ENCODE measurements at regions not wholly inside any gene's neighbourhood (a gene's known extent, or its start where the extent isn't known, plus 50 kb on each side); places are given as distances from the start of the nearest gene placed in this dataset.
"Not testable (repeated sequence)": the region's sequence is repeated elsewhere in the genome, so short reads cannot be mapped to it uniquely, and the experiment has no call there.

DNA sequence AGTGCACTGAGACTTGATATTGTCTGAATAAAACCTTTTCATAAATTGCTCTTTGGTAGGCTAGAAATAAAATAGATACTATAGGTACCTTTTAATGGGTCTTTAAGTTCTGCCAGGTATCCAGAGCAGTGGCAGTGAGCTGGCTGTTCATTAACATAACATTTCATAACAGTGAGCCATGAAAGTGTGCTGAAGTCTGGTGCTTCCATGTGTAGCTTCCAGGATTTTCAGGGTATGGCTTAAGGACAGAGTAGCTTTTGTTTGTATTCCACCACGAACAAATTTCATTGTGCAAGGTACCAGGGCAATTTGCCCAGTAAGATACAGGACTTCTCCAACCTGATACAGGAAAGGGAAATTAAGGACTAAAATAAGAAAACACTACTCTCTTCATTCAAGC lies 124.7 kb upstream of the NANOGP8 start:
- no peak for DNase-seq (ENCODE audit: low spot score)

DNA sequence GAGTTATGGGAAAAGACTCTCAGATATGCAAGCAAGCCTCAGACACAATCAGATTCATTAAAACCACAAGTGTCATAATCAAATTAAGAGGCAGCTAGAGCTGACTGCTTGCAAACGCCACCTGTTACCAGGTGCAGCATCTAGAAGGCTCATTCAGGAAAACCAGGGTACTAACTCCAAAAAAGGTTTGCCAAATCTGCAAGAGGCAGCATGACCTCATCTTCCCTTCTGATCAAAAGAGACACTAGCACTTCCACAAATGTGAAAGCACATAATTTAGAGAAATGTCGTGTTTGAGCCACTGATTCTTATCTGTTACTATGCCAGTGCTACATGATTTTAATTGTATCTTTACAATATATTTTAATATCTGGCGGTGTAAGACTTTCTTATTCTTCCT lies 123.3 kb upstream of the NANOGP8 start:
- no peak for DNase-seq (ENCODE audit: low spot score)

DNA sequence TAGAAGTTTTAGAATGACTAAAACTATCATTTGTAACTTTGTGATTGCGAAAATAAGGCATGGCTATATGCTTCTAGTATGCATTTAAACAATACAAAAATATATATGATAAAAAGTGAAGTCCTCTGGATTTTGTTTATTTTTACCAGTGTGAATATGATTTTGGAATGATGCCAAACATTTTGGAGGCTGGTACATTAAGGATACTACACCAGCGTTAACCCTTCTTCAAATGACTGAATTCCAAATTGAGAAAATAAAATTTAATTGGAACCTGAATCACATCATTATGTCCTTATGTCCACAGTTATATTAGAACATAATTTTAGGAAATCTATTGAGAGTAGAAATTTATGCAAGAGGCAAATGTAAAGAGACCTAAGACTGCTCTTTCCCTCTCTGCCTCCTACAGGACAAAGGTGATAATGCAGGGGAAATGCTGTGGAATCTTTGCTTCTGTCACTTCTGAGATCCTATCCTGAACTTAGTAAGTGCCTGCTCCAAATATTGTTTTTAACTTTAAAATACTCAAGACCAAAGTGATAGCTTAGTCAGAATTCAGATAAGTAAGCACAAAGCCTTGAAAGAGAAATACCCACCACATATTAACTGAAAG lies 121.1 kb upstream of the NANOGP8 start:
- no peak for DNase-seq (ENCODE audit: low spot score)

DNA sequence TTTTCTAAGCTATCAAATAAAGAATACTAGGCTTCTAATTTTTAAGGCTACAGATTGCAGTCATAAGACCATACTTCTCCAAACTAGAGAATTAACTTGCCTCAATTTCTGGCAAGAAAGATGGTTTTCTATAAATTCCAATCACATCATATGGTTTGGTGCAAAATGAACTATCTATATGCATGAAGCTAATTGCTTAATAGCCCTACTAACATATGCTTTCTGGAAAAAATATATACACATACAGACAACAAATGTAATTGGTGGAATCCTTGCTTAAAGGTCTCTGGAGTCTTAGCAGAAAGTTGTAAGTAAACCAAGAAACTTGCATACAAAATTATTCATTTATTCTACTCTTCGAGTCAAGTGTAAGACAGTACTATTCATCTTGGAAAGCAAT lies 113.1 kb upstream of the NANOGP8 start:
- no peak for DNase-seq (ENCODE audit: low spot score)

DNA sequence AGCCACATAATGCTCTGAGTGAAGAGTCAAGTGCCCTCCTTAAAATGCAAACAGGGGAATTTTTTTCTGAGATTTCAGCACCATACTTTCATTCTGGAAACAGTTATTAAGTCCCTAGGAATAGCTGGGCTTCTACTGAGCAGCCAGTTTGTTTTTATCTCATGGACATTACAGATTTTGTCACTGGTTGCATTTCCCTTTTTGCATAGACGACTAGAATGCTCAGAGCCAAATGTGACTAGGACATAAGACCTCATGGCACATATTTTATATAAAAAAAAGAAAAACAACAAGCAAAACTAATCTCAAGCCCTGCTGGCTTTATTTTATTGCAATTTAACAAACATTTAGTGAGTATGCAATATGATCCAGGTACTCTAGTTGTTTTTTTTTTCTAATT lies 112.7 kb upstream of the NANOGP8 start:
- no peak for DNase-seq (ENCODE audit: low spot score)

DNA sequence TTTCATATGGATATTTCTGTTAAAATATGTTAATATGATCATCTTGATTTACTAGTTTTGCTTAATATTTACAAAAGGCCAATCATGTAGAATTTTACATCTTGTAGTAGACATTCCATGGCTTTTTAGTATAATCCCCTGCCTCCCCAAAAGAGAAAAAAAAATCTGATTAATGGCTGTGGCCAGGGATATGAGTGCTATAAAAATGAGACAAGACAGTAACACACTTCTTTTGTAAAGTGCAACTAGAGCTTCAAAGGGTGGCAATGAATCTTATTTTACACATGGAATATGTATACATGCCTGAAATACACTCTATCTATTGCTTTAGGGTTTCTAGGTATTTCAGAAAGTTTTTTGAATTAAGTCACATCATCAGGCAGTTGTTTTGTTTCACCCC lies 112.2 kb upstream of the NANOGP8 start:
- no peak for DNase-seq (ENCODE audit: low spot score)

DNA sequence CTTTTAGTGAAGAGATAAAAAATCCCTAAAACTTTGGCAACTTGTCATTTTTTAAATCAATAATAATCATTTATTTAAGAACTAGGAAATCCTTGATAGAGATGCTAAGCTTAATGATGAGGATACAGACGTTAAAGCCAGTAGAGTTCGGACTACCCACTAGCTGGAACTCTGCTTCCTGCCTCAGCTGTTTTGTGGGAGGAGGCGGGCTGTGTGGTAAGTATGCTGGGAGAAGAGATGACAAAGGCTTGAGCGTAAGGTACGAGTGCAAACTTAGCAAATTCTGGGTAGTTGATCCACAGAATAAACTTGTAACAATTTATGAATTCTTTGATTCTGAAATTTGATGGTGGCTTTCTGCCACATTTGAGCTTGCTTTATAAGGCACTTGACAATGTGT lies 111.2 kb upstream of the NANOGP8 start:
- DNase-seq (ENCODE audit: low spot score) = no peak

DNA sequence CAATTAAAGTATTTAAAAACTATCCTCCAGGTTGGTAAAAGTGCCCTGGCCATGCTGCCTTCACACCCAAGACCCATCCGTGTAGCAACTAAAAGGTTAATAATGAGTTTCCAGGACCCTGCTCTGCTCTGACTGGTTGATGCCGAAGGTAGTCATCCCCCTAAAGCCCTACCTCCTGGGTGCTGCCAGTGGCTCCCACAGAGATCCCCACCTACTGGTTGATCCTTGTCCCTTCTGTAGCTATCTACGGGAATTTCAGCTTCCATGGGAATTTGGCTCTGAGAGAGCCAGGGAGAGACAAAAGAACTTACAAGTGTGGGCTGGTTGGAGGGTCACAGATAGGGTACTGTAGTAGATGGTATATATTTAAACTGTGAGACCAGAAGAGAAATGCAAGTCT lies 110.6 kb upstream of the NANOGP8 start:
- DNase-seq (ENCODE audit: low spot score) = no peak

DNA sequence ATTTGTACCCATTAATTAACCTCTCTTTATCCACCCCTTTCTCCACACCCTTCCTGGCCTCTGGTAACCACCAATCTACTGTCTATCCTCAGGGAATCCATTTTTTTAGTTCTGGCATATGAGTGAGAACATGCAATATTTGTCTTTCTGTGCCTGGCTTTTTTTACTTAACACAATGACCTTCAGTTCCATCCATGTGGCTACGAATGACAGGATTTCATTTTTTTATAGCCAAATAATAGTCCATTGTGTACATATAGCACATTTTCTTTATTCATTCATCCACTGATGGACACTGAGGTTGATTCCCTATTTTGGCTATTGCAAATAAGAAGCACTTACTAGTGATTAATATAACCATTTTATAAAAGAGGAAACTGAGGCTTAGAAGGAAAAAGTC lies 109.9 kb upstream of the NANOGP8 start:
- DNase-seq (ENCODE audit: low spot score) = no peak

DNA sequence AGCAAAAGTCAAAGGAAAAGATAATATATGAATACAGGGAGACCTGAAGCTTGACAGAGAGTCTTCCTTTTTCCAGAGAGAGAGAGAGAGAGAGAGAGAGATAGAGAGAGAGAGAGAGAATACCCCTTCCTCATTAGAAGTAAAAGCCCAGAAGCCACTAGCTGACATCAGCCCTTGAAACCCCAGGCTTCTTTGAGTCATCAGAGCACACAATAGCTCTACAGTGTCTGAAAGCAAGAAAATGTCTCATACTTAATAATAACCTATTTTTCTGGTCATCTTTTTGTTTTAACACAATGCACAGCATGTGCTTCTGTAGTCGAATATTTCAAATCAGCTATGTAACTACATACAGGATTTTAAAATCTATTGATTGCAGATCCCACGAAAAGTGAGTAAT lies 109.2 kb upstream of the NANOGP8 start:
- no peak for DNase-seq (ENCODE audit: low spot score)

DNA sequence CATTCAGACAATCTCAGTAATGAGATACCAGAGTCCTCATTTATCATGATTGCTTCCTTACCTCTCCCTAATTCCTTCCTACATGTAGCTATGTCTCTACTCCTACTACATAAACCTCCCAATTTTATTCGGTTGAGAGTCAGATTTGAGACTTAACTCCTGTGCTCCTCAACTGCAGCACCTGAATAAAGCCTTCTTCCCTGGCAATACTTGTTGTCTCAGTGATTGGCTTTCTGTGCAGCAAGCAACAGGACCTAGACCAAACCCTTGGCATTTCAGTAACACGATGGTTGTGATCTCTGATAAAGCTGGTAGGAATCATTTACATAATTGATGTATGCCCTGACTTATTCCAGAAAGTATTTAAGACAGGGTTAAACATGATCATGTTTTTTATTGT lies 106.7 kb upstream of the NANOGP8 start:
- no peak for DNase-seq (ENCODE audit: low spot score)

DNA sequence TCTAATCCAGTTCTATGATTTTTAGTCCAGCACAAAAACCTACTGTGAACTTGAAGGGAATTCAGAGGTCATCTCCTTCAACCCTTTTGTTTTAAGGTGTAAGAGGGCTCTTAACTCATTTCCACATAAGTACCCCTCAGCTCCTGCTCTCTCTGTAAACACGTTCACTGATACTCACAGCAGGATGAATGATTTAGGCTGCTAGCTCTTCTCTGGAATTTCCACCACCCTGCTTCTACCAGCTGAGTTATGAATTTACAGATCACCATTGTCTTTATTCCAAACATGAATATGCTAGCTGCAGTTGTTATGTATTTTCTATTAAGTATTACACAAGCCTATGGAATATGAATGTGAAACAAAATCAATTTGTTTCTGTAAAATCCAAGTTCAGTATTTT lies 101.3 kb upstream of the NANOGP8 start:
- DNase-seq (ENCODE audit: low spot score) = no peak

DNA sequence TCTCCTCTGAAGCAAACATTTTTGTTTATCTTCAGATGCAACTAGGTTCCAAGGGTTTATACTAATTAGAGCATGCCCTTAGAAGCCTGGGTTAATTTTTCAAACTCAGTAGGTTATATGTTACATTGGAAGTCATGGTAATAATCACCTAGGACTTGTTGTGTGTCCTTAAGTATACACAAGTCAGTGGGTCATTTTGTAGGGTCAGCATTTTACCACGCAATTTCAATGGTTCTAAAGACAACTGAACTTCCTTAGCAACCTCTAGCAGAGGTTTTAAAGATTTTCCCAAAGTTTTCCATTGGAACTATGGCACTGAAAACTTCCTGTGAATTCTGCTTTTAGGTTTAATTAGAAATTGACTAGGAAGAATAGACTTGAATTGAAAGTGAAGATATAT lies 99.6 kb upstream of the NANOGP8 start:
- DNase-seq (ENCODE audit: low spot score) = no peak

DNA sequence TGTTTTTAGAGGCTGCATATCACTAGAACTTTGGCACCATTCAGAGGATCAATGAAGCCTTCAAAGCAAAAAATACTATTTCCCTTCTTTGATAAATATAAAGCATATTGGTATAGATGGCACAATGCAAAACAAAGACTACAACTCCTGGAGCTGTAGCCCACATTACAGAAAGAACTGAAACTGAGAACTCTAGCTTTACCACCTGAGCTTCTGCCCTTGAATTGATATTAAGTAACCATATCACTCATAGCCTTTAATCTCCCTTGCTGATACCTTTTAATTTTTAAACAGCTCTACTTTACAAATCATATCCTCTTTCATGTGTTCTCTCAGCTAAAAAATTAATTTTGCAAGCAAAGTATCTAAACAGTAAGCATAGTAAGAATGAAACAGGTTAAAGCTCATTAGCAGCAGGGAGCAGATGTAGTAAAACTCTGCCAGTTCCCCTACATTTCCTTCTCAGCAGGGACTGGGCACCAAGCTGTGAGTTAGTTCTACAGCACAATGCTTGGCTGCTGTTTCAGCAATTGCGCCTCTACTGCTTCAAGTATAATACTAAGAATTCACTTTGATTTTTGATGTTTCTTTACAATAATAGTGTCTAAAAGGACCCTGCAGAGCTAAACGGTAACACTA lies 97.9 kb upstream of the NANOGP8 start:
- DNase-seq (ENCODE audit: low spot score) = no peak

DNA sequence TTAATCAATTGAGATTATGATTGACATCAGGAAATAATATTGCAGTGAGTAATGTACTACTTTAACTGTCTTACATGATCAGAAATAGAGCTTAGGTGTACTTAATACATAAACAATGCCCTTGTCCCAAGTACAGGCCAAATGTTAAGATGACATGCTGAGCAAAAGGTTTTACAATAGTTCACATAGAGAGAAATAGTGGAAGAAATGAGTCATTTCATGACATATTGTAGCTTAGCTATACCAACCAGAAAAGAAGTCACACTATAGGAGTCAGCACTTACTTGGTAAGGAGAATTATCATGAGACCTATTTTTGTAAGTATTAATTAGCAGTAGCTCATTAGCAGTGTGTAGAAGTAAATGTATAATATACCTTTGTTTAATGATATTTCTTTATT lies 96.4 kb upstream of the NANOGP8 start:
- no peak for DNase-seq (ENCODE audit: low spot score)

DNA sequence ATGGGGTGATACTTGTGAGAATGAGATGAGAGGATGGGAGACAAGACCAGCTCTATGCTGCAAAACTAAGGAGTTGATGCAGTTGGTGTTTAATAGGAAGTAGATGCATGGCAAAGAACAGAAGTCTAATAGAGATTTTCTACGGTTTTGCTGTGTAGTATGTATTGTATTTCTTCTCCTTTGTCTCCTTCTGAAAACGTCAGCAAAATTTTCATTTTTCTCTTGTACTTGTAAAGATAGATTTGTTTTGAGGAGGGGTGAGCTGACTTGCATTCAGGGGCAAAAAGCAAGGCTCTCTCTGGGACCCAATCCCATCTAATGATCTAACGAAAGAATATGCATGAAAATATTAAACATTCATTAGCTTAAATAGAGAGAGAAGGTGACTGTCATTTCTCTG lies 94.6 kb upstream of the NANOGP8 start:
- no peak for DNase-seq (ENCODE audit: low spot score)

DNA sequence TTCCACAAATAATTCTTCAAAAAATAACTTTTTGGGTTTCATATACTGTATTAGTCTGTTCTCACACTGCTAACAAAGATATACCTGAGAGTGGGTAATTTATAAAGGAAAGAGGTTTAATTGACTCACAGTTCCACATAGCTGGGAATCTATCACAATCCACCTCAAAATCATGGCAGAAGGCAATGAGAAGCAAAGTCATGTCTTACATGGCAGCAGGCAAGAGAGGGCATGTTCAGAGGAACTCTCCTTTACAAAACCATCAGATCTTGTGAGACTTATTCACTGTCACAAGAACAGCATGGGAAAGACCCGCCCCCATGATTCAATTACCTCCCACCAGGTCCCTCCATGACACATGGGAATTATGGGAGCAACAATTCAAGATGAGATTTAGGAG lies 93.1 kb upstream of the NANOGP8 start:
- DNase-seq (ENCODE audit: low spot score) = not testable (repeated sequence)

DNA sequence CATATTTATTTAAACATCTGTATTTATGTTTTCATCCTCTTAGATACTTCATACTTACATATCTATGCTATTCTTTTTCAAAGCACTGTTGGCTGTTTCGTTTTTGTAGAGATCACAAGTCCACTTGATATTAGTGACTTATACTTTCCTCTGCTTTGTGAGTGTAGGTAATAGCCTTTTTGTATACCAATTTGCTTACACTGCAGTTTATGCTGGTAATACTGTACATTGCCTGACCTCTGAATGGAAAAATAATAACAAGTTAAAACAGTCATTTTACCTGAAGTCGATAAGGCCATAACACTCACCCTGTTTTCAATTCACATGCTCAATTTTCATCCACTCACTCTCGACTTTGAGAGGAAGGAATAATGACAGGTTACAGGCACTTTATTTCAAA lies 89.9 kb upstream of the NANOGP8 start:
- no peak for DNase-seq (ENCODE audit: low spot score)

DNA sequence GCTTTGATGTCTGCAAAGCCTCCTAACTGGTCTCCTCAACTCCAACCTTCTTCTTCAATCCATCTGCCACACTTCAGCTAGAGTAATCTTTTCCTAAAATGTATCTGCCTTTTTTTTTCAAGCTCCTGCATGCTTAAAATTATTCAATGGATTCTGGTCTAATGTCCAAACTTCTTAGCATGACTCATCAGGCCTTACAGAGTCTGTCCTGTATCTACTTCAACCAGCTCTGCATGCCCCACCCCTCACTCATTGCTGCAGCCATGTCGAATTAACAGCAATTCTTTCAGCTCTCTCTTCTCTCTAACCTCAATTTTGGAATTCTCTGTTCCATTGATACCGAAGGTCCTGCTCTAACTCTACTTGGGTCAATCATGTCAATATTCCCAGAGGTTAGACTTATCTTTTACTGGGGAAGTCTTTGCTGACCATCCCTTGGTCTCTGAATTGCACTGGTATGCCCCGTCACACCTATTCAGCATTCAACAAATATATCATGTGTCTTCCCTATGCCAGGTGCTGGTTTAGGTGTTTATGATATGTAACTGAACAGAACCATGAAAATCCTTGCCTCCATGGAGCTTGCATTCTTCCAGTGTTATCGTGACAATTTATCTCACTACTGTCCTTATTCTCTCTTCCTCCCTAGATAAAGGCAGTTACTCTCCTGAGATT lies 88.5 kb upstream of the NANOGP8 start:
- peak; percentile 20 for DNase-seq (ENCODE audit: low spot score)

DNA sequence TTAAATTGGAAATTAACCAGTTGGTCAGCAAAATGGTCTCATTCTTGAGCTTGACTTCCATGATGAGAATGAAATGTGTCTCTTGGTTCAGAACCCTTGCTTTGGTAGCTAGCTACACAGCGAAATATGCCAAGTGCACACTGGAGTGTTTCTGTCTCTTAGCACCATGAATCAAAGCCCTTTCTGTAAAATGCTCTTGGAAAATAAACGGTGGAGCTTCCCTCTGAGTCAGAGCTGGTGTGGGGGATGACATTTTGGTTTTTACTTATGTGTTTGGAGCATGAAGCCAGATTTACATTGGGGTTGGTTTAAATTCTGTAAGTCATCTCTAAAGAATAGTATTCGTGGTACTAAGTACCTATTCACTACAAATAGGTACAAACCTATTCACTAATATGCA lies 85.1 kb upstream of the NANOGP8 start:
- DNase-seq (ENCODE audit: low spot score) = peak; percentile 4

DNA sequence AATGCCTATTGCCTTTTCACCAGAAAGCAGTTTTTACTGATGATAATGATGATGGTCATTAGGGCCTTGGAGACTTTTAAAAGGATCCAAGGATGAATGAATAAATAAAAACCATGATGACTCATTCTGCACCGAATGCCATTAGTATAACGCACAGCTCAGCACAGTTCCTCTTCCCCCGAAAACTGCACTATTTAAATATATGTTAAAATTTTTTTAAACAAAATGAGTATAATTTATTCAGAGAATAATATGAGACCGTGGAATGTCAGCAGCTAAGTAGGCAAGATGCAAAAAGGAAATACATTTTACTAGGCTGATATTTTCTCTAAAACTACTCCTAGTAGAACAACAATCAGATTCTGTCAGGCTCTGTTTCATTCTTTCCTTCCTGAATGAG lies 83.4 kb upstream of the NANOGP8 start:
- DNase-seq (ENCODE audit: low spot score) = peak; percentile 6

DNA sequence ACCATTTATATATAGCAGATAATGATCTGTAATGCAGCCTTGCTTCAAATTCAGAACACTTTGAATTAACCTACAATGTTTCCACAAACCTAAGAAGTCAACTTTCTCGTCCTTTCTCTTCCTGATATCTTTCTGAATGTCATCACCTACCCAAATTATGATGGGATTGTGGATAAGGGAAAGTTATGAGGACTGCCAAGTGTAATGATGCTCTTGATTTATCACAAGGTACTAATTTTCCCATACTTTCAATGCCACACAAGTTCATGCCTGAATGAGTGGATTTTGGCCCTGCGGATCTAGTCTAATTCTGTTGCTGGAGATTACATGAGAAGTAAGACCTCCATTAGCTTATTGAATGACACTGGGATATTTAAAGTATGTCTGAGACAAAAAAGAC lies 82.6 kb upstream of the NANOGP8 start:
- DNase-seq (ENCODE audit: low spot score) = no peak

DNA sequence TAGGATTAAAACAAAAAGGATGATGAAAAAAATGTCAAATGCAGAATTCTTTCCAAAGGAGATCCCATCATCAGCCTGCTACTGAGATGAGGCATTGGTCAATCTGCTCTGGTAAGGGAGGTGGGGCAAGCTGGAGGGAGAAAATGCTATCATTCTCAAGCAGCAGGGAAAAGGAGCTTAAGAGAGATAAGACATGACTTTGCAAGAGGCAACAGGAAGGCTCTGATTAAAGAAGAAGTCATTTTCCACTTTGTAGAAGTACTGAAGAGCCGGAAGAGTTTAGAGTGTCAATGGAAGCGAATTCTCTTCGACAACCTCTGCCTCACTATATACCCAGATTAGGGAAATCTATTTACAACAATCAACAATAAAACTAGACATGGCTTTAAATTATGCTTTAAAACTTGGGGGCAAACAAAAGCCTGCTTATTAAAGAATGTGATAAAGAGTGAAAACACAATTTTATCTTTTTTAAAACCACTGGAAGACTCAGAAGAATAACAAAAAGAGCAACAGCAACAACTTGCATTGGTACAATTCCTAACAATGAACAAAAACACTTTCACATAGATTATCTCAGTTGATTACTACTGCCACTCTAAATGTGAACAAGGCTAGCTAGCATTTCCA lies 81.8 kb upstream of the NANOGP8 start:
- no peak for DNase-seq (ENCODE audit: low spot score)

All from hepatic stellate cell (primary cell).